A673 (cell line): ENCODE measurements at regions not wholly inside any gene's neighbourhood (a gene's known extent, or its start where the extent isn't known, plus 50 kb on each side); places are given as distances from the start of the nearest gene placed in this dataset.

Experiments
- CTCF ChIP-seq: fragments of 300-800, 200-600 bp; sonication (generic); conservative IDR thresholded peaks from 2 replicates; pipeline ENCODE4 v1.5.1; 2017; ENCODE audit warnings: low read depth, mild to moderate bottlenecking, antibody characterized with exemption, low read length, moderate library complexity, mixed read lengths
- EZH2 ChIP-seq: fragments of 200-600 bp; sonication (generic); IDR thresholded peaks from 2 replicates; pipeline ENCODE4 v1.6.1; 2017; ENCODE audit warnings: borderline replicate concordance, low read depth, mild to moderate bottlenecking, mixed read lengths, antibody characterized with exemption, low read length; ENCODE audit not compliant: poor library complexity, severe bottlenecking

- TF ChIP-seq CTCF = no peak
- no peak for TF ChIP-seq EZH2
Measured at GRCh38 chr2:122651780-122652179, 896.3 kb downstream of the TSN start.
